ENCODE measurements at regions not wholly inside any gene's neighbourhood (a gene's known extent, or its start where the extent isn't known, plus 50 kb on each side); places are given as distances from the start of the nearest gene placed in this dataset.

- Histone ChIP-seq H3K4me2 (ENCODE audit: insufficient read depth, insufficient read length, low read length) (no peak overlapping the region), H3K27ac (ENCODE audit: insufficient read length, low read depth, low read length) (no peak overlapping the region), H2AFZ (ENCODE audit: low read length) (no peak overlapping the region), H3K9ac (ENCODE audit: extremely low read depth, insufficient read length, low read length) (no peak overlapping the region), H4K8ac (replicated peaks; ENCODE audit: insufficient read length, low read depth, low read length) (no peak overlapping the region), H4K91ac (ENCODE audit: insufficient read length, low read depth, low read length) (no peak overlapping the region), H3K4me1 (ENCODE audit: insufficient read depth, low read length) (peaks cover 3% of the 10 kb centered on the region; the same call in 1 of the 2 replicates), H2BK20ac (ENCODE audit: low read depth, low read length, poor library complexity, severe bottlenecking) (no peak overlapping the region), H2AK5ac (ENCODE audit: insufficient read length, low read length) (no peak overlapping the region), H3K14ac (ENCODE audit: insufficient read depth, low read length) (no peak overlapping the region), H2BK15ac (ENCODE audit: low read depth, low read length) (no peak overlapping the region), H2BK120ac (ENCODE audit: low read depth, low read length, poor library complexity, severe bottlenecking) (no peak overlapping the region), H3K4ac (ENCODE audit: low read depth, low read length) (no peak overlapping the region), H3K27me3 (ENCODE audit: insufficient read depth, low read length) (no peaks in the 10 kb centered on the region), H3K23ac (ENCODE audit: insufficient read length, low read depth, low read length) (no peak overlapping the region), H3K79me2 (ENCODE audit: insufficient read depth, low read length) (no peaks in the 10 kb centered on the region), H3K79me1 (ENCODE audit: insufficient read depth, low read depth, low read length, poor library complexity, severe bottlenecking) (no peaks in the 10 kb centered on the region), H2BK5ac (ENCODE audit: insufficient read length, low read length) (no peak overlapping the region), H3T11ph (ENCODE audit: low read length) (no peak overlapping the region), H3K9me3 (ENCODE audit: control insufficient read depth, low read depth, low read length) (no peaks in the 10 kb centered on the region), H4K5ac (ENCODE audit: insufficient read length, low read depth, low read length) (no peak overlapping the region), H2BK12ac (ENCODE audit: insufficient read length, low read depth, low read length) (no peak overlapping the region), H4K20me1 (ENCODE audit: control insufficient read depth, insufficient read depth, insufficient read length) (no peaks in the 10 kb centered on the region), H3K18ac (ENCODE audit: insufficient read length, low read depth, low read length) (no peak overlapping the region), H3K56ac (ENCODE audit: insufficient read length, low read depth, low read length) (no peak overlapping the region), H3K23me2 (ENCODE audit: insufficient read length, low read depth, low read length, poor library complexity, severe bottlenecking) (no peaks in the 10 kb centered on the region)
- H3K9me3 Mint-ChIP-seq, result no peaks in the 10 kb centered on the region
- no peak overlapping the region for H3K27ac Mint-ChIP-seq
- TF ChIP-seq CTCF (conservative IDR thresholded peaks at IDR 0.05), result no peak
- DNase-seq, result no peak
- H3K4me3 Mint-ChIP-seq, result no peak overlapping the region
- no peaks in the 10 kb centered on the region for H3K27me3 Mint-ChIP-seq (ENCODE audit: low read depth)
- H3K4me1 Mint-ChIP-seq, result peaks cover 9 to 11% of the 10 kb centered on the region in 2 experiments
- H3K36me3 Mint-ChIP-seq (ENCODE audit: insufficient read depth in 1 of 3, low read depth in 3 of 3), result no peaks in the 10 kb centered on the region
Measured at GRCh38 chr15:46854564-46854963, 862.7 kb upstream of the SEMA6D start.

All from H9 (cell line).